B cell (primary cell): ENCODE measurements at regions not wholly inside any gene's neighbourhood (a gene's known extent, or its start where the extent isn't known, plus 50 kb on each side); places are given as distances from the start of the nearest gene placed in this dataset.

ENCODE experiments used
- EZH2 ChIP-seq: IDR thresholded peaks from 2 replicates; pipeline ENCODE4 v1.6.1; 2012; ENCODE audit warnings: borderline replicate concordance, low read depth, mild to moderate bottlenecking, moderate library complexity, low read length; ENCODE audit not compliant: insufficient read depth, poor library complexity, severe bottlenecking
- TF ChIP-seq, protein P1 (sequence below): fragments of 200-600 bp; IDR thresholded peaks from one replicate; pipeline ENCODE4 v1.8.0; 2022; ENCODE audit warnings: antibody characterized with exemption, mild to moderate bottlenecking

DNA sequence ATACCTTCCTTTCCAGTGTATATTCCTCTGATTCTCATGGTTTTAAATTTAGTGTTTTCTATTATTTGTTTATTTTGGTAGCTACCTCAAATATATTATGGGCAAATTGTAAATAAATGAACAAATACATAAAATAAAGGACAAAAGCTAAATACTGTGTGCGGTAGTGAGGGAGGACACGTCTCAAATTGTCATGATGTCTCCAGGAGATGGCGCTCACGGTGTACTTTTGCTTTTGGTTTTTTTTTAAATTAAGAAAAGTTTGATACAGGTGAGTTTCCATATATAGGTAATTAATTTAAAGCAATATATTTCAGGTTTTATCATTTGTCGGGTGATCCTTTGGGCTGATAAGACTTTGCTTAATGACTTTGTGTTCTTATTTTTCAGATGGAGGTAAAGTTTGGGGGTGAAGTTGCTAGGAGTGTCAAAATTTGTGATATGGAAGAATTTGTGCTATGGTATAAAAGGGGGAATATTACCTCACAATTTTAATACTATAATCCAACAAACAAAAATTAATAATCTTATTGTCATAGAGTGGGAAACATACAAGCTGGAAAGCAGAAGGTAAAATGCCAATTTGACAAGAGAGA, 68.4 kb upstream of the TMEM229A start:
- TF ChIP-seq, protein P1, sequence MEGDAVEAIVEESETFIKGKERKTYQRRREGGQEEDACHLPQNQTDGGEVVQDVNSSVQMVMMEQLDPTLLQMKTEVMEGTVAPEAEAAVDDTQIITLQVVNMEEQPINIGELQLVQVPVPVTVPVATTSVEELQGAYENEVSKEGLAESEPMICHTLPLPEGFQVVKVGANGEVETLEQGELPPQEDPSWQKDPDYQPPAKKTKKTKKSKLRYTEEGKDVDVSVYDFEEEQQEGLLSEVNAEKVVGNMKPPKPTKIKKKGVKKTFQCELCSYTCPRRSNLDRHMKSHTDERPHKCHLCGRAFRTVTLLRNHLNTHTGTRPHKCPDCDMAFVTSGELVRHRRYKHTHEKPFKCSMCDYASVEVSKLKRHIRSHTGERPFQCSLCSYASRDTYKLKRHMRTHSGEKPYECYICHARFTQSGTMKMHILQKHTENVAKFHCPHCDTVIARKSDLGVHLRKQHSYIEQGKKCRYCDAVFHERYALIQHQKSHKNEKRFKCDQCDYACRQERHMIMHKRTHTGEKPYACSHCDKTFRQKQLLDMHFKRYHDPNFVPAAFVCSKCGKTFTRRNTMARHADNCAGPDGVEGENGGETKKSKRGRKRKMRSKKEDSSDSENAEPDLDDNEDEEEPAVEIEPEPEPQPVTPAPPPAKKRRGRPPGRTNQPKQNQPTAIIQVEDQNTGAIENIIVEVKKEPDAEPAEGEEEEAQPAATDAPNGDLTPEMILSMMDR, result no peak
- no peak for TF ChIP-seq EZH2
